A673 (cell line): ENCODE measurements at regions not wholly inside any gene's neighbourhood (a gene's known extent, or its start where the extent isn't known, plus 50 kb on each side); places are given as distances from the start of the nearest gene placed in this dataset.

Experiments
- CTCF ChIP-seq: fragments of 300-800, 200-600 bp; sonication (generic); conservative IDR thresholded peaks from 2 replicates; pipeline ENCODE4 v1.5.1; 2017; ENCODE audit warnings: low read depth, mild to moderate bottlenecking, antibody characterized with exemption, low read length, moderate library complexity, mixed read lengths
- EZH2 ChIP-seq: fragments of 200-600 bp; sonication (generic); IDR thresholded peaks from 2 replicates; pipeline ENCODE4 v1.6.1; 2017; ENCODE audit warnings: borderline replicate concordance, low read depth, mild to moderate bottlenecking, mixed read lengths, antibody characterized with exemption, low read length; ENCODE audit not compliant: poor library complexity, severe bottlenecking

- no peak for TF ChIP-seq CTCF
- TF ChIP-seq EZH2 = no peak
Observed at GRCh38 chr10:9681655-9682054, 1336.0 kb upstream of the CELF2 start.
